GM23338 (cell line): ENCODE measurements at regions not wholly inside any gene's neighbourhood (a gene's known extent, or its start where the extent isn't known, plus 50 kb on each side); places are given as distances from the start of the nearest gene placed in this dataset.

Source experiments
- ATAC-seq: fragments of 200-7000 bp; cut with Tn5 transposase; 3 replicates; pipeline ENCODE4 v1.9.1; 2020
- DNase-seq: peaks from one replicate; pipeline ENCODE4 v3.0.0-alpha.2; 2015; ENCODE audit warnings: low spot score
- H2AFZ ChIP-seq: fragments of 200-600 bp; sonication (generic); 2 replicates; pipeline ENCODE4 v1.8.0; 2016; ENCODE audit warnings: antibody characterized with exemption, mild to moderate bottlenecking, moderate library complexity
- H3F3A ChIP-seq: fragments of 200-600 bp; sonication (generic); replicated peaks from 2 replicates; pipeline ENCODE4 v1.8.0; 2017; ENCODE audit warnings: antibody characterized with exemption, mixed run types, low read depth
- H3K27ac ChIP-seq: fragments of 200-600 bp; sonication (generic); 2 replicates; pipeline ENCODE4 v1.6.1; 2016; ENCODE audit warnings: low read depth
- H3K27me3 ChIP-seq: fragments of 200-600 bp; sonication (generic); 2 replicates; pipeline ENCODE4 v1.8.0; 2016; ENCODE audit warnings: mild to moderate bottlenecking, mixed run types, moderate library complexity; ENCODE audit not compliant: insufficient read depth
- H3K36me3 ChIP-seq: fragments of 200-600 bp; sonication (generic); 2 replicates; pipeline ENCODE4 v1.8.0; 2016; ENCODE audit warnings: mild to moderate bottlenecking; ENCODE audit not compliant: insufficient read depth
- H3K4me1 ChIP-seq: fragments of 200-600 bp; sonication (generic); 2 replicates; pipeline ENCODE4 v1.8.0; 2016; ENCODE audit warnings: mild to moderate bottlenecking, moderate library complexity; ENCODE audit not compliant: insufficient read depth
- H3K4me2 ChIP-seq: fragments of 200-600 bp; sonication (generic); 2 replicates; pipeline ENCODE4 v1.7.1; 2017; ENCODE audit warnings: mixed run types
- H3K4me3 ChIP-seq: fragments of 200-600 bp; sonication (generic); 2 replicates; pipeline ENCODE4 v1.6.1; 2016; ENCODE audit warnings: mixed run types
- H3K79me2 ChIP-seq: fragments of 200-600 bp; sonication (generic); replicated peaks from 2 replicates; pipeline ENCODE4 v1.8.0; 2017; ENCODE audit warnings: mild to moderate bottlenecking; ENCODE audit not compliant: insufficient read depth
- H3K9me2 ChIP-seq: fragments of 200-600 bp; sonication (generic); 2 replicates; pipeline ENCODE4 v1.8.0; 2017; ENCODE audit not compliant: insufficient read depth
- H4K20me1 ChIP-seq: fragments of 200-600 bp; sonication (generic); replicated peaks from 2 replicates; pipeline ENCODE4 v1.8.0; 2017; ENCODE audit warnings: mild to moderate bottlenecking; ENCODE audit not compliant: insufficient read depth
- H3K27ac Mint-ChIP-seq: 2 replicates; pipeline ENCODE4 v1.8.0; 2020; ENCODE audit warnings: inconsistent platforms, mild to moderate bottlenecking, moderate library complexity, mixed read lengths
- H3K27me3 Mint-ChIP-seq: 3 replicates; pipeline ENCODE4 v1.8.0; 2022; ENCODE audit warnings: low read depth, mild to moderate bottlenecking, moderate library complexity, mixed read lengths, inconsistent platforms; ENCODE audit not compliant: insufficient read depth, poor library complexity
- H3K36me3 Mint-ChIP-seq: 3 replicates; pipeline ENCODE4 v1.8.0; 2021; ENCODE audit warnings: low read depth, mild to moderate bottlenecking, inconsistent platforms, moderate library complexity, mixed read lengths
- H3K4me1 Mint-ChIP-seq: 3 replicates; pipeline ENCODE4 v1.8.0; 2020; ENCODE audit warnings: mild to moderate bottlenecking, inconsistent platforms, mixed read lengths
- H3K4me3 Mint-ChIP-seq: 3 replicates; pipeline ENCODE4 v1.8.0; 2021; ENCODE audit warnings: moderate library complexity, mild to moderate bottlenecking, inconsistent platforms, mixed read lengths
- H3K9me3 Mint-ChIP-seq: 3 replicates; pipeline ENCODE4 v1.8.0; 2020; ENCODE audit warnings: moderate library complexity, mild to moderate bottlenecking, inconsistent platforms, mixed read lengths
- CREB1 ChIP-seq: fragments of 250-450 bp; sonication (Bioruptor Pico); IDR thresholded peaks from 2 replicates; pipeline ENCODE4 v1.5.0; 2020; ENCODE audit warnings: low read depth, mild to moderate bottlenecking, moderate library complexity
- ETS1 ChIP-seq: IDR thresholded peaks from 2 replicates; pipeline ENCODE4 v1.6.1; 2016; ENCODE audit warnings: antibody characterized with exemption
- EZH2 ChIP-seq: fragments of 200-600 bp; sonication (generic); IDR thresholded peaks from one replicate; pipeline ENCODE4 v1.8.0; 2017; ENCODE audit warnings: antibody characterized with exemption, mild to moderate bottlenecking, low read depth; ENCODE audit not compliant: unreplicated experiment
- EZH2phosphoT487 ChIP-seq: fragments of 200-600 bp; sonication (generic); IDR thresholded peaks from one replicate; pipeline ENCODE4 v1.8.1; 2018; ENCODE audit warnings: antibody characterized with exemption; ENCODE audit not compliant: unreplicated experiment
- JUNB ChIP-seq: IDR thresholded peaks from one replicate; pipeline ENCODE4 v1.6.1; 2016; ENCODE audit warnings: antibody characterized with exemption; ENCODE audit not compliant: unreplicated experiment
- NANOG ChIP-seq: IDR thresholded peaks from 2 replicates; pipeline ENCODE4 v1.6.1; 2016; ENCODE audit warnings: antibody characterized with exemption, borderline replicate concordance
- REST ChIP-seq: IDR thresholded peaks from one replicate; pipeline ENCODE4 v1.6.1; 2018; ENCODE audit warnings: antibody characterized with exemption; ENCODE audit not compliant: unreplicated experiment
- STAT1 ChIP-seq: IDR thresholded peaks from one replicate; pipeline ENCODE4 v1.6.1; 2016; ENCODE audit warnings: antibody characterized with exemption; ENCODE audit not compliant: unreplicated experiment
- ZNF114 ChIP-seq: fragments of 250-450 bp; sonication (Bioruptor Pico); IDR thresholded peaks from 2 replicates; pipeline ENCODE4 v1.5.0; 2020; ENCODE audit warnings: mild to moderate bottlenecking, moderate library complexity
- ZNF331 ChIP-seq: fragments of 250-450 bp; sonication (Bioruptor Pico); IDR thresholded peaks from 2 replicates; pipeline ENCODE4 v1.5.0; 2020; ENCODE audit warnings: low read depth, mild to moderate bottlenecking, moderate library complexity
- ZNF462 ChIP-seq: fragments of 250-450 bp; sonication (Bioruptor Pico); IDR thresholded peaks from 2 replicates; pipeline ENCODE4 v1.5.0; 2020; ENCODE audit warnings: mild to moderate bottlenecking, moderate library complexity

- TF ChIP-seq ETS1 (no peak), EZH2 (no peak), STAT1 (no peak), ZNF114 (CRISPR knock-in tag) (no peak), ZNF331 (CRISPR knock-in tag) (no peak), REST (no peak), JUNB (no peak)
Observed at GRCh38 chr18:78305789-78306188, 673.8 kb upstream of the SALL3 start (continued).

- Mint-ChIP-seq H3K4me1 (no peaks in the 10 kb centered on the region), H3K27ac (no peak overlapping the region), H3K27me3 (peaks cover 8% of the 10 kb centered on the region), H3K9me3 (peaks cover 95% of the 10 kb centered on the region), H3K4me3 (no peak overlapping the region), H3K36me3 (peaks cover 42% of the 10 kb centered on the region)
- H3K36me3 ChIP-seq: peaks cover 4% of the 10 kb centered on the region; the same call in 1 of the 2 replicates
- H4K20me1 ChIP-seq: no peaks in the 10 kb centered on the region
- no peak overlapping the region for H2AFZ ChIP-seq
- H3K9me2 ChIP-seq: no peaks in the 10 kb centered on the region
- DNase-seq (no peak), ATAC-seq (no peak)
- H3K27me3 ChIP-seq: no peaks in the 10 kb centered on the region
- H3K79me2 ChIP-seq: no peaks in the 10 kb centered on the region
- H3K4me3 ChIP-seq: no peak overlapping the region
- H3F3A ChIP-seq: no peaks in the 10 kb centered on the region
- H3K4me1 ChIP-seq: no peaks in the 10 kb centered on the region
- H3K27ac ChIP-seq: no peak overlapping the region
- H3K4me2 ChIP-seq: no peak overlapping the region
- TF ChIP-seq CREB1 (no peak), NANOG (no peak), EZH2 (no peak), ZNF462 (CRISPR knock-in tag) (no peak), REST (no peak), ZNF331 (CRISPR knock-in tag) (no peak), JUNB (no peak), ZNF114 (CRISPR knock-in tag) (no peak), EZH2phosphoT487 (no peak), STAT1 (no peak)
Observed at GRCh38 chr18:78309307-78309706, 670.3 kb upstream of the SALL3 start.
